ENCODE measurements at regions not wholly inside any gene's neighbourhood (a gene's known extent, or its start where the extent isn't known, plus 50 kb on each side); places are given as distances from the start of the nearest gene placed in this dataset.
"Not testable (repeated sequence)": the region's sequence is repeated elsewhere in the genome, so short reads cannot be mapped to it uniquely, and the experiment has no call there.

DNA sequence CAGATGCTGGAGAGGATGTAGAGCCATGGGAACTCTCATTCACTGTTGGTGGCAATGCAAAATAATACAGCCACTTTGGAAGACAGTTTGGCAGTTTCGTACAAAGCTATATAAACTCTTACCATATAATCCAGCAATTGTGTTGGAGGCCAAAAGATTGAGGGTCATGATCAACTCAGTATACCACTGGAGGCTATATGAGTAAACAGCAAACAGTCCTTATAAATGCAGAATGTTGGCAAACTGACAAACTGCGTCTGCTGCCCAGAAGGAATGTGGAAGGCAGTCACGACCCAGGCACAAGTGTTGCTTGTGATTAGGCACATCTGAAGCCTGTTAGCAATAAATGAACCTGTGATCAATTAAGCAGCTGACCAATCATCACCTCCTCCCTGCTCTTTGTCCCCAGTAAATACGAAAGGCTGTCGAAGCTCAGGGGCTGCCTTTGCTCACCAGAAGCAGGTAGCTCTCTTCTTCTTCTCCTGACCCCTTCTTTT is 98.1 kb upstream of the SPOPL start:
- DNase-seq: no peak

GRCh38 chr2:138414014-138414413 is 87.6 kb upstream of the SPOPL start:
- no peak for DNase-seq

- no peak for DNase-seq
These were observed 85.6 kb upstream of the SPOPL start for GRCh38 chr2:138415985-138416384.

- no peak for DNase-seq
These were observed 83.1 kb upstream of the SPOPL start for GRCh38 chr2:138418453-138418852.

GRCh38 chr2:138421315-138421970 is 80.1 kb upstream of the SPOPL start:
- DNase-seq: no peak

- DNase-seq: no peak
These were observed 79.6 kb upstream of the SPOPL start for GRCh38 chr2:138421971-138422335.

GRCh38 chr2:138423198-138423597 is 78.4 kb upstream of the SPOPL start:
- DNase-seq: no peak

GRCh38 chr2:138423745-138424144 is 77.8 kb upstream of the SPOPL start:
- DNase-seq: no peak

DNA sequence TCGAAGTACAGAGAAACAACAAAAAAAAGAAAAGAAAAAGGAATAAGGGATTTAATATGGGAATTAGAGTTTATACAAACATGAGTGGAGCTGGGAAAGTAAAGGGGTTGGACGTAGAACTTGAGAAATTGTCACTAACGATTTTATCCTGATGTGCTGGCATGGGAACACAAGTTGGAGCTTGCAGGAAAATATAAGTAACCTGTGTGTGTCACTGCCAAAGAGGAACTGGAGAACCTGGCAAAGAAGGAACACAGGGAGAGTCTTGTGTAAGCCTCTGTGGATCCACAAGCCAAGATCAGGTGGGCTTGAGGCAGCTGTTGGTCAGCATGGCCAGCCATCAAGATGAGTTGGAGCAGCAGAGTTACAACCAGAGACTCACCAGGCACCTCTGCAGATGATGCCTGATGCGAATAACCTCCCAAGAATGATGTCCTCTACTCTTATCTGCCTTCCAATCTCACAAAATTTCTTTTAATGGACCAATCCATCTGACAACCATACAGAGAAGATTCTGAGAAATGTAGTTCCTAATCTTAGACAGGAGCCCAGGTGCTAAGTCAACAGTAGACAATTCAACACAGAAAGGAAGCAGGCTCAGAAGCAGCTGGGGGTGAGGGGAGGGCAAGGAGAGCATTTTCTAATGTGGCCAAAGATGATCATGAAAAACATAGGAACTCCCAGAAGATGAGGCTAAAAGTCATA is 77.0 kb upstream of the SPOPL start:
- no peak for DNase-seq

GRCh38 chr2:138426116-138426515 is 75.5 kb upstream of the SPOPL start:
- not testable (repeated sequence) for DNase-seq

DNA sequence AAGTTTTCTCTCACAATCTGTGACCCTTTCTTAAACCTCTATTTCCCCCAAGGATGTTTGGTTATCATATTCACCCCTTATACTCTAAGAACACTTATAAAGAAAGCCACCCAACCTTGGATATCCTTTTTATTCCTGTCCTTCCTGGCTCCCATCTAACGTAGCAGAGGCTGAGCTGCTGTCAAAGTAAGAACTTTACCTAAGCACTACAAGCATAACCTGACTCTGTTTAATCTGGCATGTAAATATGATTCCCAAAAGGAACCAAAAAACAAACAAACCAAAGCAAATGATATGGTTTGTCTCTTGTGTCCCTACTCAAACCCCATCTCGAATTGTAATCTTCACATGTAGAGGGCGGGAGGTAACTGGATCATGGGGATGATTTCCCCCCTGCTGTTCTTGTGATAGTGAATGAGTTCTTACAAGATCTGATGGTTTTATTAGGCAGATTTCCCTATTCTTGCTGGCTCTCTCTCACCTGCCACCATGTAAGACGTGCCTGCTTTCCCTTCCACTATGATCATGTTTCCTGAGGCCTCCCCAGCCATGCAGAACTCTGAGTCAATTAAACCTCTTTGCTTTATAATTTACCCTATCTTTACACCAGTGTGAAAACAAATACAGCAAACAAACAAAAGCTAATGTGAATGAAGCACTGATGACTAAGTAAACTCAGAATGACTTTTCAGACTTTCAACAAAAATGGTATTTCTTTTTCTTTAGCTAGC is 72.7 kb upstream of the SPOPL start:
- DNase-seq: no peak

DNA sequence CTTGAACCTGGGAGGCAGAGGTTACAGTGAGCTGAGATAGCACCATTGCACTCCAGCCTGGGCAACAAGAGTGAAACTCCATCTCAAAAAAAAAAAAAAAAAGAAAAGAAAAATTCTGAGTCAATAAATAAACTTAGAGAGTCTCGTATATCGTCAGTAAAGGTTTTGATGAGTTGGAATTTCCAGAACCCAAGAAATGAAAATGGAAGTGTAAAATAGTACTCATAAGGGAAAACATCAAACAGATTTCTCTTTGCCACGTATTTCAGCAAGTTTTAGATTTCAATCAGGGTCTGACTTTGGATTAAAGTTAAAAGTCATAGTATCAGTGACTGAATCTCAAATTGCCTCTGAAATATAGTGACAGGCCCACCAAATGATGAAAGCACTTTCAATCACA is 71.4 kb upstream of the SPOPL start:
- no peak for DNase-seq

- DNase-seq: no peak
These were observed 68.6 kb upstream of the SPOPL start for GRCh38 chr2:138432971-138433370.

- DNase-seq: peak; percentile 69
These were observed 67.3 kb upstream of the SPOPL start for GRCh38 chr2:138433995-138434951.

GRCh38 chr2:138435701-138436100 is 65.9 kb upstream of the SPOPL start:
- no peak for DNase-seq

DNA sequence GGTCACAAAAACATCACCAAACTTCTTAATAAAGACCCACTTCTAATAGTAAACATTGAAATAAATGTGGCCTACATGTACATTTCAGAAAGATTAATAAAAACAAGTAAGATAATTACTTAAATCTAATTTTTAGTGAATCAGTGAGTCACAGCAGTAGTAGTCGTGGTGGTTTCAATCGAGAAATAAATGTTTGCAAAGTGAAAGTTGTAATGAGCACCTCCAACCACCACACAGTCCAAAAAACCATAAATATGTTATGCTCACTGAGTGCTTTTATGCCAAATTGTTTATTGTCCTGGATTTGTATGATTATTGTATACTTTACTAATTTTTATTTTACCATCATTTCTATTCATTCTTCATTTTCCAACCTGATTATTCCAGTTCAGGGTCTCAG is 61.8 kb upstream of the SPOPL start:
- DNase-seq: no peak

- no peak for DNase-seq
These were observed 60.8 kb upstream of the SPOPL start for GRCh38 chr2:138440759-138441158.

DNA sequence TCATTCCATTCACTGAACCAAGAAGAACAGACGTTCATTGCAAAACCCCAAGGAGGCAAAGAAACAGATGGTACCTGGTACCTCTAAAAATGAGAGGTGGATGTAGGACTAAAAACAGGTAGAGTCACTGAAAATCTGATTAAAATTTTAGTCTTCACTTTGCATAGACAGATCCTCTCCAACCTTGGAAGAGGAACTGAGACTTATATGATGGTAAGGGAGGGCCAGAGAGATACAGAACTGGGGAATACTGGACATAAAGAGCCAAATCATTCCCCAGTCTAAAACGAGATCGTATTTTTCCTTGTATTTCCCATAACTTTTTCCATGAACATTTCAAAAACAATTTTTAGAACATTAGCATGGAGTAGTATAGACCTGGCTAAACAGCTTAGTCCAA is 59.7 kb upstream of the SPOPL start:
- no peak for DNase-seq

- peak; percentile 48 for DNase-seq
These were observed 57.2 kb upstream of the SPOPL start for GRCh38 chr2:138444411-138444810.

DNA sequence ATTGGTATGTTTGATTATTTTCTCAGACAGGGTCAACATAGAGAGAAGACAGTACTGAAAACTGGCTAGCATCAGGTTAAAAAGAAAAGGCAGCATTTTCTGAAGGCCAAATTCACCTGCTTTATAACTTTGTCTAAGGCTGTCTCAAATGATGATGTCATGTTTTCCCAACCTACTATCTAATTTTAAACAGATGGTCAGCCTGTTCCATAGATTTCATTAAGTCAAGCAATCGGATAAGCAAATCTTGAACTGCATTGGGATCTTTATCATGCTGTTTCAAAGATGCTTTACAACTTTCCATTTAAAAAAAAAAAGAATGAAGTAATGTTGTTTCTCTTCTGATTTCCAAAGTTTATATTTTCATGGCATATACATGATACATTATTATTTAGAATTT is 56.3 kb upstream of the SPOPL start:
- no peak for DNase-seq

DNA sequence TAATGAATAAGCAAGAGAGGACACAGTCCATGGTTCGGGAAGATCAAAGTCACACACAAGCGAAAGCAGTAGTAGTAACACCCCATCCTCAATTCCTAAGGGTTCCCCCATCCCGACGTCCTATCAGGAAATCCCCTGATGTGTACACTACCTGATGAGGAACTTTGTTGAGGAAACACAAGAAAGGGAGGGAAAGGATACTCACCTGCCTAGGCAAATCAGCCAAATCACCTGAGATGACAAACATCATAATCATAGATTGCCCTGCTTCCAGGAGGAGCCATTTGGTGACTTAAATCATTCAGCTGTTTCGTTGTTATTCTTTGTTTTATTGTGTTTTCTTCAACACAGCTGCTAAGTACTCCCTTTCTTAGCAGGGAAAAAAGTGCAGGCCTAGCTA is 55.5 kb upstream of the SPOPL start:
- DNase-seq: no peak

DNA sequence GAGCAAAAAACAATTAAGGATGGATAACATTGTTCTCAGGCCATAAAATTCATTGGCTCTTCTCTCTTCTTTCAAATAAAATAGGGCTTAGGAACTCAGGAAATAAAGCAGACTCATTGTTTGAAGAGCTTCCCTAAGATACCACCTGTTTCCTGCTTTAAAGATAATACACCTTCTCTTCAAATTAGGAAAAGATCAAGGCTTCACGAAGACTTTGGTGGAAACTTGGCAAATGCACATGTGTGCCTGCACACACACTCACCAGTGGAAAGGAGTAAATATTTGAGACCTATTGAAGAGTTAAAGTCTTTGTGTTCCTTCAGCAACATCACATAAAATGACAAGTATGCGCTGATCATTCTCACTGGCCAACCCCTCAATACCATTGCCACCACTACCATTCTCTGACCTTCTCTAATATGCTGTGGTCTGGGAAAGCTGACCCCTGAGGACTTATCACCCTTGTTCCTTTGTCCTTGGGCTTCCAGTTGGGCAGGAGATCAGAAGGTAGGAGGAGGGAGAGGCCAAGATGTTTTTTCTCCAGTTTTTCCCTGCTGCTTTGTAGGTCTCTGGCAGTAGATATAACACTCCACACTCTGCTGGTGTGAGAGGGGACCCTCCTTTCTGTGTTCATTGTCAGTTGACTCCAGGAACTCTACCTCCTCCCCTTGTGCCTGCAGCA is 53.5 kb upstream of the SPOPL start:
- no peak for DNase-seq

Measured in NCI-H446 treated with DMSO at 0.1 percent for 48 hours (cell line).